ENCODE measurements at regions not wholly inside any gene's neighbourhood (a gene's known extent, or its start where the extent isn't known, plus 50 kb on each side); places are given as distances from the start of the nearest gene placed in this dataset.

GRCh38 chr20:17860301-17861197, 108.0 kb downstream of the SNX5 start:
- TF ChIP-seq CTCF (IDR thresholded peaks at IDR 0.05) (no peak), POLR2AphosphoS5 (IDR thresholded peaks at IDR 0.05) (no peak)

Data from breast epithelium (tissue), 3 donors.